NB4 (cell line): ENCODE measurements at regions not wholly inside any gene's neighbourhood (a gene's known extent, or its start where the extent isn't known, plus 50 kb on each side); places are given as distances from the start of the nearest gene placed in this dataset.

Source experiments
- CTCF ChIP-seq: IDR thresholded peaks from one replicate; pipeline ENCODE4 v1.5.1; 2012; ENCODE audit warnings: low read depth, low read length
- MYC ChIP-seq: IDR thresholded peaks from 2 replicates; pipeline ENCODE4 v1.6.1; 2011; ENCODE audit warnings: low read depth, low read length

GRCh38 chr2:13201924-13202323 lies 485.2 kb downstream of the TRIB2 start:
- TF ChIP-seq CTCF (no peak), MYC (no peak)
